IPS DF 4.7 (cell line): ENCODE measurements at regions not wholly inside any gene's neighbourhood (a gene's known extent, or its start where the extent isn't known, plus 50 kb on each side); places are given as distances from the start of the nearest gene placed in this dataset.

Experiments used
- DNase-seq: peaks from one replicate; pipeline ENCODE4 v3.0.0-alpha.2; 2013; ENCODE audit warnings: low spot score; ENCODE audit errors: extremely low read depth

GRCh38 chr1:79592707-79593106 is 586.2 kb upstream of the ADGRL4 start:
- DNase-seq, result no peak

DNA sequence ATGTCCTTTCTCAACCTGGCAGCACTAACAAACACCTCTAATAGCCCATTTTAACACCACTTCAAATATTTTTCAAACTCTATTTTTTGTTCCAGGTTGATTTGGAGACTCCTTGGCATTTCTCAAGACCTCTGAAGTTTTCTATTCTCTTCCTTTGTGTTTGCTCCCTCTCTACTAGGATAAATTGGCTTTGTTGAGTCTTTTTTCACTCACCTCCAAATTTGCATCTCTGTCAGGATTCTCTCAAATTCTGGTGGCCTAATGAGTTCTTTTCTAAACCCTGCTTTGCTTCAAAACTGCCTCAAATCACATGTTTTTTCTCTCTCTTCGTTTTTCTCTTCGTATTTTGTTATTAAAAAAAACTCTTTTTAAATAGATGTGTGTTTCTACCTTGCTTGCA is 582.2 kb upstream of the ADGRL4 start:
- no peak for DNase-seq

GRCh38 chr1:79587229-79587628 is 580.7 kb upstream of the ADGRL4 start:
- DNase-seq, result no peak

DNA sequence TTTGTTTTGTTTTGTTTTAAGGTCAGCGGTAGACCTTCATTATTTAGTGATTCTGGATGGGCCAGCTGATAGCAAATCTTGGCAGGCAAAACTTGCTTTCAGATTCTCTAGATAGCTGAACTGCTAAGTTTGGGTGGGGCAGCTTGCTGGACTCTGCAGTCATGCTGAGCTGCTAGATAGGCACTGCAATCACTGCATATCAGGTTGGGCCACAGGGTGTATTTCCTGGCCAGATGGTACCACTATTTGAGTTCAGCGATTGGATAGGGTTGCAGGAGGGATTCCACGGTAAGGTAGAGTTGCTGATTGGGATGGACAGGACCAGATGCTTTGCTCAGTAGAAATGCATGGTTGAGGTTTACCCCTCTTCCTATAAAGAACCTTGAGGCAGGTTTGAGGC is 579.3 kb upstream of the ADGRL4 start:
- DNase-seq, result no peak

DNA sequence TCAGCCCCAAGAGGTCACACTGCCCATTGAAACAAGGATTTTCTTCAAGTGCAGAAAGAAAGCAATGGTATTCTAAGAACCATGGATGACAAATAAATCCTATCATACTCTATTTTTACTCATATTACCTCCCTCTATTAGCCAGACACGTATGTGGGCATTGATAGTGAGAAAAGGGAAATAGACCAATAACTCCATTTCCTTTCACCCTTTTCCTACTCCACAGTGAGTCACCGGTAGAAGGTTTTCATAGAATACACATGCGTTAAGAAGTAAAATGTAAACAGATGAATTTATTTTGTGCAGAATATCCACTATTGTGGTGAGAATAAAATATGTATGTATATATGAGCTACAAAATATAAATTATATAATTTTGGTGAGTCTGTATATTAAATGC is 568.9 kb upstream of the ADGRL4 start:
- no peak for DNase-seq

GRCh38 chr1:79568411-79568810 is 561.9 kb upstream of the ADGRL4 start:
- DNase-seq, result no peak

GRCh38 chr1:79561521-79561978 is 555.0 kb upstream of the ADGRL4 start:
- no peak for DNase-seq

- no peak for DNase-seq
Observed at GRCh38 chr1:79556189-79556588, 549.7 kb upstream of the ADGRL4 start.

DNA sequence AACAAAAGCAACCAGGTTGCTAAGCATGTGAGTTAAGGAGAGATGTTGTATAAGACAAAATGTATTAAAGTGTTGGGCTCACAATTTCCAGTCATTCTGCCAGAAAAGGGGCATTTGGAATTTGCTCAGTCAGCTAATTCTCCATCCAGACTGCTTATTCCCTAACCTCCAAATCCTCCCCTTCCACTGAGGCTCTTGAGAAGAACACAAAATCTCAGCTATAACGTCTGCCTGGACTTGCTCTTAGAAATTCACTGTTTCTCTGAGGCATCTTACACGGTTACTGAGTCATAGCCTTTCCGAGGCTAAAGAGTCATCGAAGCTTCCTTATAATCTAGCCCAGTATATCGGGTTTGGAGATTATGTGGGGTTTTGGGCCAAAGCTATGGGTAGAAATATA is 548.2 kb upstream of the ADGRL4 start:
- no peak for DNase-seq

DNA sequence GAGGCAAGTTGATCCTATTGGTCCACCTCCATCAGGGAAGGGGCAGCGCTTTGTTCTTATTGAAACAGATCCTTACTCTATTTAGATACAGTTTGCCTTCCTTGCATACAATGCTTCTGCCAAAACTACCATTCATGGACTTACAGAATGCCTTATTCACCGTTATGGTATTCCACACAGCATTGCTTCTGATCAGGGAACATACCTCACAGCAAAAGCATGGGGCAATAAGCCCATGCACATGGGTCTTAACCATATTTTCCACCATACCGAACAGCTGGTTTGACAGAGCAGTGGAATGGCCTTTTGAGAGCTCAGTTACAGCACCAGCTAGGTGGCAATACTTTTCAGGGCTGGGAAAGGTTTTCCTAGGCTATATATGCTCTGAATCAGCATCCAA is 544.8 kb upstream of the ADGRL4 start:
- DNase-seq, result no peak

DNA sequence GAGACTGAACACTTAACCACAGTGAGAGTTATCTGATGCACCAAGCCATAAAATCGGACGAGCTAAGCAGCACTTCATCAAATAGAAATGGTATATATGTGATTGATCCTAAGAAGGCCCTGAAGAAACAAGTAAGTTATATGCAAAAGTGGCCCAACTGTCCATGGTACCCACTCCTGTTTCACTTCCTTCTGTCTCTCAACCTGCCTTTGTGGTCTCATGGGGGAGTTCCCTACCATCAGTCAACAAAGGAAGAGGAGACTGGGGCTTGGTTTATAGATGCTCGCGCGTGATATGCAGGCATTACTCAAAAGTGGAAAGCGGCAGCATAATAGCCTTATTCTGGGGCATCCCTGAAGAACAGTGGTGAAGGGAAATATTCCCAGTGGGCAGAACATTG is 543.9 kb upstream of the ADGRL4 start:
- no peak for DNase-seq

GRCh38 chr1:79549201-79549600 is 542.7 kb upstream of the ADGRL4 start:
- DNase-seq, result no peak

GRCh38 chr1:79547514-79547913 is 541.0 kb upstream of the ADGRL4 start:
- DNase-seq, result no peak

- DNase-seq, result no peak
Observed at GRCh38 chr1:79543394-79543793, 536.9 kb upstream of the ADGRL4 start.

GRCh38 chr1:79539001-79539400 is 532.5 kb upstream of the ADGRL4 start:
- no peak for DNase-seq

DNA sequence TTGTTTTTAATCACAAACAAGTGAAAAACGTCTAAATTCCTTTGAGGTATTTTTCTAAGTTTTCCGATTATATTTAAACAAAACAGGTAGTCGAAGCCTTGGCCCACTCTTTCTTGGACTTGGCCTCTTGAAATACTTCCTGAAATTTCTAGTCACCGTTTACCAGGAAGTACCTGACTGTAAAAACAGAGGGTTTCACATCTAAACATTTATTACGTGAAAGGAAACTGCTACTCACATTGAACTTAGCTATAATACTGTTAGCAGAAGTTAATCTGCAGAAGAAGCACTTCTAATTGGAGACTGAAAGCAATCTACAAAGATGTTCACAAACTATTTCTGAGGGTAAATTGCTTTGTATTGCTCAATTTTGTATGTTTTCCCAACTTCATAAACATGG is 526.0 kb upstream of the ADGRL4 start:
- DNase-seq, result no peak

- no peak for DNase-seq
Observed at GRCh38 chr1:79531790-79532189, 525.3 kb upstream of the ADGRL4 start.

GRCh38 chr1:79530476-79530875 is 523.9 kb upstream of the ADGRL4 start:
- no peak for DNase-seq

DNA sequence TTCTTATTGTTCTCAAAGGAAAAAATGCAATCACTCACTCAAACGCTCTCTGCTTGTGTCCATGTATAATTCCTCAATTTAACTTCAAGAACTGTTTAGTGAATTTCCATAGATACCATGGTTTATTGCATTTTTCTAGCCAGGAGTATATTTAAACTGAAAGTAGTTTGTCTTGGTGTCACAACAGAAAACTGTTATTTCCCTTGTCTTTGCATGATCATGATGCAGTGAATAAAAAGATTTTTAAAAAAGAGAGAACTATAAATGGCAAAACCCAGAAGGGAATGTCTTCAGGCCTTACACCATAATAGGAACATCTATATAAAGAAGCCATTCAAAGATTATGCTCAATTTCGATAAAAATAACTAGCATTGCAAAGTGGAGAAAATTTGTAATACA is 523.5 kb upstream of the ADGRL4 start:
- no peak for DNase-seq

DNA sequence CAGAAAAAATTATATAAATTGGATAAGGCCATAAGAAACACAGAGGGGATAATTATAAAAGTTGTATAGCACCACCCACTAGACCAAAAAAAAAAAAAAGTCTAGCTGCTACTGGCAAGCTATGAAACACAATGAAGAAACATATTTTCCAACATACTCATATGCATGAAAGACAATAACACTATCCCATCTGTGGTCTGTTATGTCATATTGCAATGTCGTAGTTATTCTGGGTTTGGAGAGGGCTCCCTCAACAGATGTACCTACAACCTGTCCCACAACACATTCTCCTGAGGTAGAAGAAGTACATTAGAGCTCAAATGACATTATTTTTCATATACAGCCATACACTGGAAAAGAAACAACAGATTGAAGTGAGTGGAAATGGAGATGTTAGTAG is 517.6 kb upstream of the ADGRL4 start:
- no peak for DNase-seq

GRCh38 chr1:79519084-79519760 is 512.7 kb upstream of the ADGRL4 start:
- DNase-seq, result no peak

GRCh38 chr1:79517470-79518224 is 511.1 kb upstream of the ADGRL4 start:
- no peak for DNase-seq

DNA sequence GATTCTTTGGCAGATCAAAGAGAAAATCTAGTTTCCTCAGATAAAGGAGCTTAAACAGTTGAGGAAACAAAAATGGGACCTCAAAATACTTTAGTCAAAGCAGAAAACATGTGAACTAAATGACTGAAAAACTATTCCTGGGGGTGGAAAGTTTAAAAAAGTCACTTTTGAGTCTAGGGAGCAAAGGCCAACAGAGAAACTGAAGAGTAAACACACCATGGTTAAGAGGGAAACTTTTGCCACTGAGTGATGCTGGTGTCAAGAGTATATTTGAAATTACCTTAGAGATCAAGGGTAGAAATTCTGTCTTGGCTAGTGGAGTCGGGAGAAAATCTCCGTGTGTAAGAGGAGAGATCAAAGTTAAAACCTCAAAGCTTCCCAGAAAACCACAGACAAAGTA is 501.2 kb upstream of the ADGRL4 start:
- DNase-seq, result no peak
